ENCODE measurements at regions not wholly inside any gene's neighbourhood (a gene's known extent, or its start where the extent isn't known, plus 50 kb on each side); places are given as distances from the start of the nearest gene placed in this dataset.
"Not testable (repeated sequence)": the region's sequence is repeated elsewhere in the genome, so short reads cannot be mapped to it uniquely, and the experiment has no call there.

GRCh38 chr7:81051811-81052413 is 133.1 kb upstream of the SEMA3C start:
- Histone ChIP-seq H3K4me1 (ENCODE audit: insufficient read depth) (no peaks in the 10 kb centered on the region), H3K4me3 (ENCODE audit: low read depth, low read length) (no peak overlapping the region), H3K36me3 (ENCODE audit: insufficient read depth) (no peaks in the 10 kb centered on the region), H3K27ac (ENCODE audit: low read depth) (no peak overlapping the region)
- WGBS, result 63% methylated on average over 3 of the region's 3 CpGs
- DNase-seq (ENCODE audit: extremely low spot score), result no peak

GRCh38 chr7:81045491-81046030 is 126.7 kb upstream of the SEMA3C start:
- H3K4me3 ChIP-seq (ENCODE audit: low read depth, low read length), result no peak overlapping the region
- no peak overlapping the region for H3K27ac ChIP-seq (ENCODE audit: low read depth)
- no peaks in the 10 kb centered on the region for H3K36me3 ChIP-seq (ENCODE audit: insufficient read depth)
- no peaks in the 10 kb centered on the region for H3K4me1 ChIP-seq (ENCODE audit: insufficient read depth)
- DNase-seq (ENCODE audit: extremely low spot score), result no peak

GRCh38 chr7:81042646-81043045 is 123.8 kb upstream of the SEMA3C start:
- H3K27ac ChIP-seq (ENCODE audit: low read depth); H3K4me1 ChIP-seq (ENCODE audit: insufficient read depth); H3K4me3 ChIP-seq (ENCODE audit: low read depth, low read length); H3K36me3 ChIP-seq (ENCODE audit: insufficient read depth); DNase-seq (ENCODE audit: extremely low spot score): not testable (repeated sequence)
- 91% methylated on average over 21 of the region's 21 CpGs for WGBS

- 90% methylated on average over 1 of the region's 1 CpG for WGBS
- no peaks in the 10 kb centered on the region for H3K4me1 ChIP-seq (ENCODE audit: insufficient read depth)
- no peaks in the 10 kb centered on the region for H3K36me3 ChIP-seq (ENCODE audit: insufficient read depth)
- no peak for DNase-seq (ENCODE audit: extremely low spot score)
- no peak overlapping the region for H3K27ac ChIP-seq (ENCODE audit: low read depth)
- H3K4me3 ChIP-seq (ENCODE audit: low read depth, low read length), result no peak overlapping the region
Observed at GRCh38 chr7:81040496-81040895, 121.6 kb upstream of the SEMA3C start.

- H3K4me1 ChIP-seq (ENCODE audit: insufficient read depth), result no peaks in the 10 kb centered on the region
- H3K4me3 ChIP-seq (ENCODE audit: low read depth, low read length), result no peak overlapping the region
- no peak overlapping the region for H3K27ac ChIP-seq (ENCODE audit: low read depth)
- no peaks in the 10 kb centered on the region for H3K36me3 ChIP-seq (ENCODE audit: insufficient read depth)
- no peak for DNase-seq (ENCODE audit: extremely low spot score)
Observed at GRCh38 chr7:81036871-81037270, 118.0 kb upstream of the SEMA3C start.

- Histone ChIP-seq H3K4me3 (ENCODE audit: low read depth, low read length) (no peak overlapping the region), H3K36me3 (ENCODE audit: insufficient read depth) (no peaks in the 10 kb centered on the region), H3K4me1 (ENCODE audit: insufficient read depth) (no peaks in the 10 kb centered on the region), H3K27ac (ENCODE audit: low read depth) (no peak overlapping the region)
- DNase-seq (ENCODE audit: extremely low spot score), result no peak
- 56% methylated on average over 5 of the region's 5 CpGs for WGBS
Observed at GRCh38 chr7:81036057-81036456, 117.2 kb upstream of the SEMA3C start.

- Histone ChIP-seq H3K4me1 (ENCODE audit: insufficient read depth) (no peaks in the 10 kb centered on the region), H3K36me3 (ENCODE audit: insufficient read depth) (no peaks in the 10 kb centered on the region), H3K4me3 (ENCODE audit: low read depth, low read length) (no peak overlapping the region), H3K27ac (ENCODE audit: low read depth) (no peak overlapping the region)
- DNase-seq (ENCODE audit: extremely low spot score), result no peak
- WGBS, result 92% methylated on average over 3 of the region's 3 CpGs
Observed at GRCh38 chr7:81031996-81032395, 113.1 kb upstream of the SEMA3C start.

- no peak for DNase-seq (ENCODE audit: extremely low spot score)
- 73% methylated on average over 2 of the region's 2 CpGs for WGBS
- Histone ChIP-seq H3K4me3 (ENCODE audit: low read depth, low read length) (no peak overlapping the region), H3K27ac (ENCODE audit: low read depth) (no peak overlapping the region), H3K36me3 (ENCODE audit: insufficient read depth) (no peaks in the 10 kb centered on the region), H3K4me1 (ENCODE audit: insufficient read depth) (no peaks in the 10 kb centered on the region)
Observed at GRCh38 chr7:81031243-81031642, 112.4 kb upstream of the SEMA3C start.

GRCh38 chr7:81030472-81030871 is 111.6 kb upstream of the SEMA3C start:
- no peak for DNase-seq (ENCODE audit: extremely low spot score)
- no peak overlapping the region for H3K4me3 ChIP-seq (ENCODE audit: low read depth, low read length)
- no peaks in the 10 kb centered on the region for H3K4me1 ChIP-seq (ENCODE audit: insufficient read depth)
- no peaks in the 10 kb centered on the region for H3K36me3 ChIP-seq (ENCODE audit: insufficient read depth)
- H3K27ac ChIP-seq (ENCODE audit: low read depth), result no peak overlapping the region
- 86% methylated on average over 3 of the region's 3 CpGs for WGBS

- no peak overlapping the region for H3K4me3 ChIP-seq (ENCODE audit: low read depth, low read length)
- H3K36me3 ChIP-seq (ENCODE audit: insufficient read depth), result no peaks in the 10 kb centered on the region
- no peak for DNase-seq (ENCODE audit: extremely low spot score)
- WGBS, result 74% methylated on average over 3 of the region's 3 CpGs
- H3K27ac ChIP-seq (ENCODE audit: low read depth), result no peak overlapping the region
- no peaks in the 10 kb centered on the region for H3K4me1 ChIP-seq (ENCODE audit: insufficient read depth)
Observed at GRCh38 chr7:81029511-81029910, 110.7 kb upstream of the SEMA3C start.

GRCh38 chr7:81025360-81025759 is 106.5 kb upstream of the SEMA3C start:
- Histone ChIP-seq H3K4me3 (ENCODE audit: low read depth, low read length) (no peak overlapping the region), H3K27ac (ENCODE audit: low read depth) (no peak overlapping the region), H3K4me1 (ENCODE audit: insufficient read depth) (no peaks in the 10 kb centered on the region), H3K36me3 (ENCODE audit: insufficient read depth) (no peaks in the 10 kb centered on the region)
- WGBS, result 84% methylated on average over 2 of the region's 2 CpGs
- DNase-seq (ENCODE audit: extremely low spot score), result no peak

GRCh38 chr7:81014908-81015307 is 96.1 kb upstream of the SEMA3C start:
- Histone ChIP-seq H3K4me1 (ENCODE audit: insufficient read depth) (no peaks in the 10 kb centered on the region), H3K36me3 (ENCODE audit: insufficient read depth) (no peaks in the 10 kb centered on the region), H3K27ac (ENCODE audit: low read depth) (no peak overlapping the region), H3K4me3 (ENCODE audit: low read depth, low read length) (no peak overlapping the region)
- no peak for DNase-seq (ENCODE audit: extremely low spot score)
- WGBS, result 92% methylated on average over 1 of the region's 1 CpG

GRCh38 chr7:81014266-81014665 is 95.4 kb upstream of the SEMA3C start:
- H3K36me3 ChIP-seq (ENCODE audit: insufficient read depth), result no peaks in the 10 kb centered on the region
- H3K27ac ChIP-seq (ENCODE audit: low read depth), result no peak overlapping the region
- no peak overlapping the region for H3K4me3 ChIP-seq (ENCODE audit: low read depth, low read length)
- H3K4me1 ChIP-seq (ENCODE audit: insufficient read depth), result no peaks in the 10 kb centered on the region
- DNase-seq (ENCODE audit: extremely low spot score), result no peak
- 78% methylated on average over 2 of the region's 2 CpGs for WGBS

GRCh38 chr7:81013083-81013817 is 94.4 kb upstream of the SEMA3C start:
- Histone ChIP-seq H3K36me3 (ENCODE audit: insufficient read depth) (no peaks in the 10 kb centered on the region), H3K4me3 (ENCODE audit: low read depth, low read length) (no peak overlapping the region), H3K27ac (ENCODE audit: low read depth) (no peak overlapping the region), H3K4me1 (ENCODE audit: insufficient read depth) (no peaks in the 10 kb centered on the region)
- 54% methylated on average over 2 of the region's 2 CpGs for WGBS
- no peak for DNase-seq (ENCODE audit: extremely low spot score)

Measured in urinary bladder (tissue), 3 donors.